GM12878 (cell line): ENCODE measurements at regions not wholly inside any gene's neighbourhood (a gene's known extent, or its start where the extent isn't known, plus 50 kb on each side); places are given as distances from the start of the nearest gene placed in this dataset.

Experiments
- ATAC-seq: fragments of 200-7000 bp; cut with Tn5 transposase; 3 replicates; pipeline ENCODE4 v1.9.1; 2020; ENCODE audit warnings: mild to moderate bottlenecking, moderate library complexity
- BruUV-seq: library from RNA; stranded (reverse); fragments of 400-500 nt; replicated peaks from 2 replicates; lab custom pipeline; 2021; lab: Mats Ljungman, UMichigan
- CTCF ChIA-PET: fragments of 300-600 bp; sonication (Branson Sonifier 250); formaldehyde crosslinking; extraction: SDS; loops from one replicate; lab custom pipeline; 2021; ENCODE audit warnings: inconsistent platforms; lab: Yijun Ruan, JAX
- POLR2A ChIA-PET: fragments of 350-600 bp; formaldehyde crosslinking; extraction: SDS; loops from one replicate; lab custom pipeline; 2021; ENCODE audit warnings: inconsistent platforms; lab: Charles Lee
- RAD21 ChIA-PET: fragments of 300-600 bp; sonication (Branson Sonifier 250); formaldehyde crosslinking; loops from one replicate; lab custom pipeline; 2023; ENCODE audit warnings: antibody characterized with exemption; ENCODE audit not compliant: unreplicated experiment; lab: Charles Lee
- SMC1A ChIA-PET: fragments of 300-600 bp; sonication (Branson Sonifier 250); formaldehyde crosslinking; loops from one replicate; lab custom pipeline; 2023; ENCODE audit not compliant: unreplicated experiment, uncharacterized antibody; lab: Charles Lee
- DNase-seq: peaks from one replicate; pipeline ENCODE4 v3.0.0-alpha.2; 2011; ENCODE audit warnings: low read depth, low spot score
- FAIRE-seq: peaks from 3 replicates; lab custom pipeline; 2011; peaks lifted over from hg19 to GRCh38; lab: Jason Lieb, UNC
- H2AFZ ChIP-seq: 2 replicates; pipeline ENCODE4 v1.6.0; 2011; ENCODE audit warnings: low read depth, low read length, control low read depth; ENCODE audit not compliant: control insufficient read depth
- H3K27ac ChIP-seq: 2 replicates; pipeline ENCODE4 v1.5.1; 2011; ENCODE audit warnings: control low read depth; ENCODE audit not compliant: control insufficient read depth, insufficient read depth
- H3K27me3 ChIP-seq, 2 experiments: replicated peaks in 1 of 2; 2 replicates each; pipeline versions ENCODE4 v1.6.0 to v1.6.1; 2011; ENCODE audit warnings: low read length in 1 of 2; ENCODE audit not compliant: control insufficient read depth in 2 of 2, insufficient read depth in 2 of 2
- H3K36me3 ChIP-seq, 2 experiments: 2 replicates each; pipeline ENCODE4 v1.5.1; 2011; ENCODE audit warnings: low read length in 1 of 2; ENCODE audit not compliant: control insufficient read depth in 2 of 2, insufficient read depth in 2 of 2
- H3K4me1 ChIP-seq: 2 replicates; pipeline ENCODE4 v1.6.1; 2011; ENCODE audit warnings: mild to moderate bottlenecking, low read length, moderate library complexity, mixed read lengths; ENCODE audit not compliant: control insufficient read depth, insufficient read depth
- H3K4me2 ChIP-seq: 2 replicates; pipeline ENCODE4 v1.6.0; 2011; ENCODE audit warnings: control low read depth; ENCODE audit not compliant: control insufficient read depth, insufficient read depth
- H3K4me3 ChIP-seq: fragments of 200-600 bp; sonication (generic); 2 replicates; pipeline ENCODE4 v1.5.1; 2016
- H3K79me2 ChIP-seq: 2 replicates; pipeline ENCODE4 v1.6.0; 2011; ENCODE audit warnings: low read length; ENCODE audit not compliant: control insufficient read depth, insufficient read depth
- H3K9ac ChIP-seq: 2 replicates; pipeline ENCODE4 v1.8.0; 2011; ENCODE audit warnings: low read length, control low read depth, mixed read lengths; ENCODE audit not compliant: control insufficient read depth, insufficient read depth
- H3K9me3 ChIP-seq: replicated peaks from 3 replicates; pipeline ENCODE4 v1.5.1; 2011; ENCODE audit warnings: mild to moderate bottlenecking, low read length; ENCODE audit not compliant: control insufficient read depth, insufficient read depth
- H4K20me1 ChIP-seq: 2 replicates; pipeline ENCODE4 v1.6.0; 2011; ENCODE audit not compliant: control insufficient read depth, insufficient read depth
- BCL11A ChIP-seq: IDR thresholded peaks from 2 replicates; pipeline ENCODE4 v1.6.1; 2011; ENCODE audit warnings: low read depth, low read length
- HDAC2 ChIP-seq: fragments of 200-600 bp; sonication (generic); IDR thresholded peaks from 2 replicates; pipeline ENCODE4 v1.6.1; 2017
- LARP7 ChIP-seq: fragments of 450-650 bp; IDR thresholded peaks from 2 replicates; pipeline ENCODE4 v1.6.1; 2017; ENCODE audit warnings: mild to moderate bottlenecking
- MLLT1 ChIP-seq: fragments of 450-650 bp; IDR thresholded peaks from 2 replicates; pipeline ENCODE4 v1.6.1; 2016; ENCODE audit warnings: mild to moderate bottlenecking
- MTA2 ChIP-seq: fragments of 450-650 bp; IDR thresholded peaks from 2 replicates; pipeline ENCODE4 v1.6.1; 2016; ENCODE audit warnings: low read depth, mild to moderate bottlenecking, moderate library complexity
- MXI1 ChIP-seq: fragments of 150-350 bp; IDR thresholded peaks from 2 replicates; pipeline ENCODE4 v1.6.1; 2011; ENCODE audit warnings: low read depth, mild to moderate bottlenecking, inconsistent platforms, low read length, improper control_type of control experiment
- MYB ChIP-seq: fragments of 150-350 bp; IDR thresholded peaks from 2 replicates; pipeline ENCODE4 v1.6.1; 2014; ENCODE audit warnings: mild to moderate bottlenecking, low read depth, low read length, borderline replicate concordance
- NR2C2 ChIP-seq: IDR thresholded peaks from 2 replicates; pipeline ENCODE4 v1.6.1; 2011; ENCODE audit warnings: borderline replicate concordance, low read depth; ENCODE audit not compliant: control insufficient read depth, insufficient read length
- PRDM15 ChIP-seq: fragments of 450-650 bp; formaldehyde crosslinking; IDR thresholded peaks from 2 replicates; pipeline ENCODE4 v1.4.0; 2020; ENCODE audit warnings: mild to moderate bottlenecking, moderate library complexity
- SKIL ChIP-seq: fragments of 450-650 bp; IDR thresholded peaks from 2 replicates; pipeline ENCODE4 v1.6.1; 2017; ENCODE audit warnings: mild to moderate bottlenecking, low read depth, inconsistent platforms; ENCODE audit not compliant: poor library complexity, severe bottlenecking
- SRF ChIP-seq, 2 experiments: IDR thresholded peaks; 2 replicates each; pipeline ENCODE4 v1.6.1; 2011; ENCODE audit warnings: low read depth in 2 of 2, low read length in 2 of 2, mild to moderate bottlenecking in 1 of 2, moderate library complexity in 1 of 2
- ZZZ3 ChIP-seq: IDR thresholded peaks from 2 replicates; pipeline ENCODE4 v1.6.1; 2011; ENCODE audit warnings: low read depth; ENCODE audit not compliant: control insufficient read depth, insufficient read length
- WGBS: methylation state at CpG from one replicate; pipeline ENCODE4 v1.1.6; 2016; ENCODE audit warnings: low lambda C conversion rate; ENCODE audit not compliant: insufficient replicate concordance, insufficient coverage; ENCODE audit errors: missing lambda C conversion rate; 5-methylcytosine and 5-hydroxymethylcytosine counted together
- in situ Hi-C: fragments of 300-500 bp; cut with MboI; formaldehyde crosslinking; loops from 9 replicates; pipeline ENCODE4 v1.14.3; 2018; ENCODE audit warnings: mixed read lengths
- intact Hi-C: fragments of 100-400 bp; cut with micrococcal nuclease; formaldehyde crosslinking; loops from one replicate; pipeline ENCODE4 v1.14.2; 2022; ENCODE audit not compliant: unreplicated experiment
- TF ChIP-seq, protein P1 (sequence below): fragments of 450-650 bp; IDR thresholded peaks from 2 replicates; pipeline ENCODE4 v1.6.1; 2017; ENCODE audit warnings: antibody characterized with exemption, mild to moderate bottlenecking, moderate library complexity

- TF ChIP-seq, protein P1, sequence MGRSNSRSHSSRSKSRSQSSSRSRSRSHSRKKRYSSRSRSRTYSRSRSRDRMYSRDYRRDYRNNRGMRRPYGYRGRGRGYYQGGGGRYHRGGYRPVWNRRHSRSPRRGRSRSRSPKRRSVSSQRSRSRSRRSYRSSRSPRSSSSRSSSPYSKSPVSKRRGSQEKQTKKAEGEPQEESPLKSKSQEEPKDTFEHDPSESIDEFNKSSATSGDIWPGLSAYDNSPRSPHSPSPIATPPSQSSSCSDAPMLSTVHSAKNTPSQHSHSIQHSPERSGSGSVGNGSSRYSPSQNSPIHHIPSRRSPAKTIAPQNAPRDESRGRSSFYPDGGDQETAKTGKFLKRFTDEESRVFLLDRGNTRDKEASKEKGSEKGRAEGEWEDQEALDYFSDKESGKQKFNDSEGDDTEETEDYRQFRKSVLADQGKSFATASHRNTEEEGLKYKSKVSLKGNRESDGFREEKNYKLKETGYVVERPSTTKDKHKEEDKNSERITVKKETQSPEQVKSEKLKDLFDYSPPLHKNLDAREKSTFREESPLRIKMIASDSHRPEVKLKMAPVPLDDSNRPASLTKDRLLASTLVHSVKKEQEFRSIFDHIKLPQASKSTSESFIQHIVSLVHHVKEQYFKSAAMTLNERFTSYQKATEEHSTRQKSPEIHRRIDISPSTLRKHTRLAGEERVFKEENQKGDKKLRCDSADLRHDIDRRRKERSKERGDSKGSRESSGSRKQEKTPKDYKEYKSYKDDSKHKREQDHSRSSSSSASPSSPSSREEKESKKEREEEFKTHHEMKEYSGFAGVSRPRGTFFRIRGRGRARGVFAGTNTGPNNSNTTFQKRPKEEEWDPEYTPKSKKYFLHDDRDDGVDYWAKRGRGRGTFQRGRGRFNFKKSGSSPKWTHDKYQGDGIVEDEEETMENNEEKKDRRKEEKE, result no peak
- TF ChIP-seq MTA2 (no peak), SRF (IDR thresholded peaks at IDR 0.05; ENCODE audit: low read depth in 2 of 2, low read length in 2 of 2) (no peak), MXI1 (no peak), NR2C2 (no peak), HDAC2 (no peak)
- TF ChIP-seq, all 136 proteins: peak for 0
Measured at GRCh38 chr6:44539701-44540355, 152.3 kb downstream of the CDC5L start (continued).

- Histone ChIP-seq H3K4me1 (no peaks in the 10 kb centered on the region), H3K27ac (no peak overlapping the region), H3K4me3 (no peak overlapping the region), H2AFZ (no peak overlapping the region), H3K79me2 (no peaks in the 10 kb centered on the region), H3K4me2 (no peak overlapping the region), H3K36me3 (no peaks in the 10 kb centered on the region), H3K9ac (no peak overlapping the region), H4K20me1 (no peaks in the 10 kb centered on the region), H3K27me3 (peaks cover 0 to 2% of the 10 kb centered on the region in 2 experiments; a peak in 1 of 4 replicates), H3K9me3 (no peaks in the 10 kb centered on the region)
- no TSS peak for BruUV-seq
- in situ Hi-C loops (no loop called here), intact Hi-C loops (no loop called here)
- CTCF ChIA-PET, result interaction anchor here (0.7 kb wide), 1 partner anchor 106 kb away, joined by 7 read pairs; no protein-coding TSS in a partner anchor
- WGBS, result 60% methylated on average over 4 of the region's 4 CpGs
- ATAC-seq (no peak), FAIRE-seq (no peak), DNase-seq (no peak)
- POLR2A ChIA-PET, result no interaction called here
- RAD21 ChIA-PET, result no interaction called here
- SMC1A ChIA-PET, result no interaction called here
- no peak for TF ChIP-seq BCL11A
- TF ChIP-seq SKIL, result no peak
- no peak for TF ChIP-seq MLLT1
- no peak for TF ChIP-seq MYB
- no peak for TF ChIP-seq ZZZ3
- no peak for TF ChIP-seq LARP7
- TF ChIP-seq PRDM15, result no peak
Measured at GRCh38 chr6:44540881-44541280, 153.4 kb downstream of the CDC5L start.
